ENCODE measurements at regions not wholly inside any gene's neighbourhood (a gene's known extent, or its start where the extent isn't known, plus 50 kb on each side); places are given as distances from the start of the nearest gene placed in this dataset.

DNA sequence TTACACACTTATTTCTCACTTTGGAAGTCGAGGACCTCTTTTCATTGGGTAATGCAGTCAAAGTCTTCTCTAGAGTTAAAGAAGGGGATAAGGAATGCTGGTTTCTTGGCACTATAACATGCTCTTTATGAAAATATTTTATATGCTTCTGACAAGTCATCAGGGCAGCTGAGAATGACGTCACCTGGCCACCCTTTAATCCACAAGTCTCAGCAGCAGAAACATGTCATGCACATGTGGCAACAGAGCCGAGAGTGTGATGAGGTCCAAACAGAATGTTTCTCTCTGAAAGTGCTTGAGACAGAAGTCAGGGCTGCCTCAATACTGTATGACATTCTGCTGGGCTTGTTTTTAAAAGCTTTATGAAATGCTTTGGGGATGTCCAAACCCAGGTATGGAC, 63.5 kb upstream of the C10orf90 start:
- H3K4me3 Mint-ChIP-seq: no peak overlapping the region
- no peaks in the 10 kb centered on the region for H3K27me3 Mint-ChIP-seq
- Histone ChIP-seq H3K4me3 (ENCODE audit: control insufficient read depth in 1 of 2, extremely low read depth in 1 of 2, low read length in 1 of 2) (no peak overlapping the region), H3K27me3 (replicated peaks in 1 of 2; ENCODE audit: control insufficient read depth in 2 of 2, extremely low read depth in 1 of 2, insufficient read depth in 2 of 2, low read length in 1 of 2) (no peaks in the 10 kb centered on the region), H3K4me1 (ENCODE audit: control insufficient read depth in 1 of 2, extremely low read depth in 1 of 2, insufficient read depth in 2 of 2, low read length in 2 of 2) (no peaks in the 10 kb centered on the region), H3K27ac (ENCODE audit: low read length) (no peak overlapping the region), H3K36me3 (ENCODE audit: control insufficient read depth in 2 of 2, extremely low read depth in 1 of 2, insufficient read depth in 1 of 2, low read length in 1 of 2) (no peaks in the 10 kb centered on the region), H3K9me3 (no peaks in the 10 kb centered on the region)
- DNase-seq (no peak), ATAC-seq (replicated peaks in 1 of 4) (no peak)
- ChIA-PET POLR2A (no interaction called here), CTCF (no interaction called here)
- WGBS (ENCODE audit: insufficient coverage): 40% methylated on average over 1 of the region's 3 CpGs
- H3K9me3 Mint-ChIP-seq: no peaks in the 10 kb centered on the region
- H3K27ac Mint-ChIP-seq: no peak overlapping the region
- H3K36me3 Mint-ChIP-seq: no peaks in the 10 kb centered on the region
- no peaks in the 10 kb centered on the region for H3K4me1 Mint-ChIP-seq

- no peak for ATAC-seq (replicated peaks in 1 of 4)
- POLR2A ChIA-PET: no interaction called here
- H3K4me1 ChIP-seq (ENCODE audit: control insufficient read depth in 1 of 2, extremely low read depth in 1 of 2, insufficient read depth in 2 of 2, low read length in 2 of 2): no peaks in the 10 kb centered on the region
- CTCF ChIA-PET: no interaction called here
- H3K36me3 Mint-ChIP-seq: no peaks in the 10 kb centered on the region
- H3K4me3 ChIP-seq (ENCODE audit: control insufficient read depth in 1 of 2, extremely low read depth in 1 of 2, low read length in 1 of 2): no peak overlapping the region
- WGBS (ENCODE audit: insufficient coverage): 87% methylated on average over 3 of the region's 3 CpGs
- no peaks in the 10 kb centered on the region for H3K9me3 ChIP-seq
- H3K27ac Mint-ChIP-seq: no peak overlapping the region
- no peak overlapping the region for H3K4me3 Mint-ChIP-seq
- no peaks in the 10 kb centered on the region for H3K36me3 ChIP-seq (ENCODE audit: control insufficient read depth in 2 of 2, extremely low read depth in 1 of 2, insufficient read depth in 1 of 2, low read length in 1 of 2)
- no peaks in the 10 kb centered on the region for H3K9me3 Mint-ChIP-seq
- DNase-seq: no peak
- H3K27ac ChIP-seq (ENCODE audit: low read length): no peak overlapping the region
- no peaks in the 10 kb centered on the region for H3K27me3 ChIP-seq (replicated peaks in 1 of 2; ENCODE audit: control insufficient read depth in 2 of 2, extremely low read depth in 1 of 2, insufficient read depth in 2 of 2, low read length in 1 of 2)
- no peaks in the 10 kb centered on the region for H3K27me3 Mint-ChIP-seq
- no peaks in the 10 kb centered on the region for H3K4me1 Mint-ChIP-seq
These were observed 64.5 kb upstream of the C10orf90 start for GRCh38 chr10:126734967-126735366.

DNA sequence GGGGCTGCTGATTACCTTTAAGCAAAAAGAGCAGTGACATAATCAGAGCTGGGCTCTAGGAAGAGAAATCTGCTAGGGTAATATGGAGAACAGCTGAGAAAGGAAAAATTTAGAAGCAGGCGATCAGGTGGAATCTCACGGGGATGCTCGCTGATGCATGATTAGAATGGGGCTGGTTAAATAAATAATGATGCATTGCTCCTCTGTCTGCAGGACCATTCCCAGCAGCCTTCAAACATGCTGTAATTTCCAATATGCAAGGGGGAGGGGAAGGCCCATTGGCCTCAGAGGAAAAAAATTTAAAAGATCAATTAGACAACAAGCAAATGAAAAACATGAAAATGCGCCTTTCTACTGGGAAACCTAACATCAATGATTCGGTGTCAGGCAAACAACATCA, 65.6 kb upstream of the C10orf90 start:
- Histone ChIP-seq H3K27ac (ENCODE audit: low read length) (no peak overlapping the region), H3K36me3 (ENCODE audit: control insufficient read depth in 2 of 2, extremely low read depth in 1 of 2, insufficient read depth in 1 of 2, low read length in 1 of 2) (no peaks in the 10 kb centered on the region), H3K4me3 (ENCODE audit: control insufficient read depth in 1 of 2, extremely low read depth in 1 of 2, low read length in 1 of 2) (no peak overlapping the region), H3K9me3 (no peaks in the 10 kb centered on the region), H3K27me3 (replicated peaks in 1 of 2; ENCODE audit: control insufficient read depth in 2 of 2, extremely low read depth in 1 of 2, insufficient read depth in 2 of 2, low read length in 1 of 2) (no peaks in the 10 kb centered on the region), H3K4me1 (ENCODE audit: control insufficient read depth in 1 of 2, extremely low read depth in 1 of 2, insufficient read depth in 2 of 2, low read length in 2 of 2) (no peaks in the 10 kb centered on the region)
- ATAC-seq (replicated peaks in 1 of 4) (no peak), DNase-seq (no peak)
- H3K27me3 Mint-ChIP-seq: no peaks in the 10 kb centered on the region
- no peak overlapping the region for H3K27ac Mint-ChIP-seq
- ChIA-PET CTCF (no interaction called here), POLR2A (no interaction called here)
- H3K36me3 Mint-ChIP-seq: no peaks in the 10 kb centered on the region
- no peak overlapping the region for H3K4me3 Mint-ChIP-seq
- WGBS (ENCODE audit: insufficient coverage): 95% methylated on average over 3 of the region's 5 CpGs
- no peaks in the 10 kb centered on the region for H3K4me1 Mint-ChIP-seq
- H3K9me3 Mint-ChIP-seq: no peaks in the 10 kb centered on the region

DNA sequence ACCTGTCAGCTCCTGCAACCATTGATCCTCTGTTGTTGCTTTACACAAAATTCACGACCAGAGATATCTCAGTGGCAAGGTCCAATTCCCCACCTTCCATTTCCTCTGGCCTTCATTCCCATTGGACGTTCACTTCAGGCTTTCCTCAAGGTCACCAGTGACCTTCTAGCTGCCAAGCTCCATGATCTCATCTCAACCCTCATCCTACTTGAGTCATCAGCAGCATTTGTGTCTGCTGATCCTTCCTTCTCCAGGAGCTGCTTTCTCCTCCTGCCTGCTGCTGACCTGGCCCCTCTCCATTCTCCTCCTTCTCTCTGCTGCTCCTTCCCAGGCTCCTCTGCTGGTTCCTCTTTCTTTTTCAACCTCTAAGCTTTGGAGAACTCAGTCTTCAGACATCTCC, 66.2 kb upstream of the C10orf90 start:
- H3K9me3 Mint-ChIP-seq: no peaks in the 10 kb centered on the region

DNA sequence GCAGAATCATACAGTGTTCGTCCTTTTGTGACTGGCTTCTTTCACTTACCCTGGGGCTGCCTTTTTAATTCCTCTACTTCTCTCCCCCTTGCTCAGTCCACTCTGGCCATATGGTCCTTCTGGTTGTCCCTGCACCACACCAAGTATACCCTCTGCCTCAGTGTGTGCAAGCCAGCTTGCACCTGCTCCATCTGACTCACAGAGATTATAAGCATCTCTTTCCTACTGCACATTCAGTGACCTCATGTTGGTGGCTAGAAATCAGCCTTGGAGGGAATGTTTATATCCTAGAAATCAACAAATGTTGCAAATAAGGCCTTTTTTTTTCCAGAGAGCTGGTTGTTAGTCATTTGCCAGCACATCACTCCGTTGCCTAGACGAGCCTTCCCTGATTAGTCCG, 67.5 kb upstream of the C10orf90 start:
- H3K4me3 ChIP-seq (ENCODE audit: control insufficient read depth in 1 of 2, extremely low read depth in 1 of 2, low read length in 1 of 2): no peak overlapping the region
- 83% methylated on average over 3 of the region's 4 CpGs for WGBS (ENCODE audit: insufficient coverage)
- Mint-ChIP-seq H3K4me1 (no peaks in the 10 kb centered on the region), H3K27me3 (peaks cover 0 to 2% of the 10 kb centered on the region in 2 donors), H3K27ac (no peak overlapping the region), H3K4me3 (no peak overlapping the region), H3K36me3 (no peaks in the 10 kb centered on the region), H3K9me3 (peaks cover 0 to 3% (median 0%) of the 10 kb centered on the region in 3 donors)
- CTCF ChIA-PET: no interaction called here
- POLR2A ChIA-PET: interaction anchor here in 1 of 2 donors (0.6 kb wide), 1 partner anchor 437 kb away, joined by 3 read pairs; no protein-coding TSS in a partner anchor
- H3K27me3 ChIP-seq (replicated peaks in 1 of 2; ENCODE audit: control insufficient read depth in 2 of 2, extremely low read depth in 1 of 2, insufficient read depth in 2 of 2, low read length in 1 of 2): no peaks in the 10 kb centered on the region
- no peaks in the 10 kb centered on the region for H3K36me3 ChIP-seq (ENCODE audit: control insufficient read depth in 2 of 2, extremely low read depth in 1 of 2, insufficient read depth in 1 of 2, low read length in 1 of 2)
- no peak for DNase-seq
- H3K27ac ChIP-seq (ENCODE audit: low read length): no peak overlapping the region
- no peaks in the 10 kb centered on the region for H3K4me1 ChIP-seq (ENCODE audit: control insufficient read depth in 1 of 2, extremely low read depth in 1 of 2, insufficient read depth in 2 of 2, low read length in 2 of 2)
- no peaks in the 10 kb centered on the region for H3K9me3 ChIP-seq
- no peak for ATAC-seq (replicated peaks in 1 of 4)

More for the DNA sequence above, 66.2 kb upstream of the C10orf90 start:
- ATAC-seq (replicated peaks in 1 of 4) (no peak), DNase-seq (no peak)
- Mint-ChIP-seq H3K4me1 (no peaks in the 10 kb centered on the region), H3K4me3 (no peak overlapping the region), H3K27me3 (no peaks in the 10 kb centered on the region), H3K36me3 (no peaks in the 10 kb centered on the region), H3K27ac (no peak overlapping the region)
- Histone ChIP-seq H3K4me1 (ENCODE audit: control insufficient read depth in 1 of 2, extremely low read depth in 1 of 2, insufficient read depth in 2 of 2, low read length in 2 of 2) (no peaks in the 10 kb centered on the region), H3K27ac (ENCODE audit: low read length) (no peak overlapping the region), H3K4me3 (ENCODE audit: control insufficient read depth in 1 of 2, extremely low read depth in 1 of 2, low read length in 1 of 2) (no peak overlapping the region), H3K9me3 (no peaks in the 10 kb centered on the region), H3K27me3 (replicated peaks in 1 of 2; ENCODE audit: control insufficient read depth in 2 of 2, extremely low read depth in 1 of 2, insufficient read depth in 2 of 2, low read length in 1 of 2) (no peaks in the 10 kb centered on the region), H3K36me3 (ENCODE audit: control insufficient read depth in 2 of 2, extremely low read depth in 1 of 2, insufficient read depth in 1 of 2, low read length in 1 of 2) (no peaks in the 10 kb centered on the region)
- POLR2A ChIA-PET: no interaction called here
- CTCF ChIA-PET: no interaction called here
- WGBS (ENCODE audit: insufficient coverage): 74% methylated on average over 2 of the region's 2 CpGs

DNA sequence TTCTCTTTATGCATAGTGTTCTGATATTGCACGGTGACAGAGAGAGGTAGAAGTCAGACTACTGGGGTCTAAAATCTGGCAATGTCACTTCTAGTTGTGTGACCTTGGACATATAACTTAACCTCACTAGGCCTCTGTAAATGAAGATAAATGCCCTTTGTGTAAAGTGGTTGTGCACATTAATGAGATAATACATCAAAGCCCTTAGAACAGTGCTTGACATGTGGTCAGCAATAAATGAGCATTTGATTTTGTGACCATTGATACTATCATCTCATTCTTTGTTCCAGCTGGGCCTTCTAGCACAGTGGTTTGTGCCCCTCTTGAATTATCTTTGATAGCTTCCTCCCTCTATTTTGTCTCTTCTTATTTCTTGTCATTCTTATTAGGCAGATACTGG, 74.1 kb upstream of the C10orf90 start:
- no peaks in the 10 kb centered on the region for H3K4me1 ChIP-seq (ENCODE audit: control insufficient read depth in 1 of 2, extremely low read depth in 1 of 2, insufficient read depth in 2 of 2, low read length in 2 of 2)
- WGBS (ENCODE audit: insufficient coverage): no CpG with 5 or more reads among the region's 1 CpG
- ATAC-seq (replicated peaks in 1 of 4): no peak

DNA sequence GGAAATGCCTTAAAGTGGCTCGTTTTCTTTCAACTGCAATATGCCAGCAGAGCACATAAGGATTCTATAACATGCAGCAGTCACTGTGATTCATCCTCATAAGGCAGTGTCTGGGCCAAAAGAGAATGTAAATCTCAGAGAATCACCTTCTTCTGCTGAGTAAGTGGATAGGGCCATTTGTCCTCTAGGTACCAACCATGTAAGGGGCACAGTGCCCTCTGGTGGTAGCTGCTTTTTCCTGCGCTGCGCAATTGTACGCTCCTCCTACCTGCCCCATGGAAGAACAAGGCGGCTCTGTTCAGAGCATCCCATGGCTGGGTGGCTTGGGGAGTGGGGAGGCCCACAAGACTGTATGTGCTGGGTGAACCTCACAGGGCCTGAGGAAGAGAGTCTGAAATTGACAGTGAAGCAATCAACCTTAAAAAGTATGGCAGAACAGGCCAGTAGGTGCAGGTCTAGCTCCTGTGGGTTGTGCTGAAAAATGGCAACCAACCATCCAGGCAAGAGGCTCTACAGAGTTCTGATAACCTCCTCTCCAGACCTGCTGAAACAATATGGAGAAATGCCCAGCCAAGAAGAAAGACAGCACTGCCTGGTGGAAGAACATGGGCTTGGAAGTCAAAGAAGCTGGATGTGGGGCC, 78.6 kb upstream of the C10orf90 start:
- CTCF ChIA-PET: no interaction called here

More for the DNA sequence above, 74.1 kb upstream of the C10orf90 start:
- Mint-ChIP-seq H3K4me1 (no peaks in the 10 kb centered on the region), H3K27me3 (peaks cover 0 to 3% of the 10 kb centered on the region in 2 donors), H3K27ac (no peak overlapping the region), H3K4me3 (no peak overlapping the region), H3K9me3 (peaks cover 0 to 4% (median 0%) of the 10 kb centered on the region in 3 donors), H3K36me3 (no peaks in the 10 kb centered on the region)
- ChIA-PET CTCF (no interaction called here), POLR2A (no interaction called here)
- no peak overlapping the region for H3K4me3 ChIP-seq (ENCODE audit: control insufficient read depth in 1 of 2, extremely low read depth in 1 of 2, low read length in 1 of 2)
- DNase-seq: no peak
- H3K9me3 ChIP-seq: no peaks in the 10 kb centered on the region
- H3K36me3 ChIP-seq (ENCODE audit: control insufficient read depth in 2 of 2, extremely low read depth in 1 of 2, insufficient read depth in 1 of 2, low read length in 1 of 2): no peaks in the 10 kb centered on the region
- no peak overlapping the region for H3K27ac ChIP-seq (ENCODE audit: low read length)
- H3K27me3 ChIP-seq (replicated peaks in 1 of 2; ENCODE audit: control insufficient read depth in 2 of 2, extremely low read depth in 1 of 2, insufficient read depth in 2 of 2, low read length in 1 of 2): no peaks in the 10 kb centered on the region

More for the DNA sequence above, 78.6 kb upstream of the C10orf90 start:
- Mint-ChIP-seq H3K4me1 (no peaks in the 10 kb centered on the region), H3K4me3 (no peak overlapping the region), H3K36me3 (no peaks in the 10 kb centered on the region), H3K9me3 (peaks cover 0 to 5% (median 0%) of the 10 kb centered on the region in 3 donors), H3K27ac (no peak overlapping the region), H3K27me3 (no peaks in the 10 kb centered on the region)
- Histone ChIP-seq H3K9me3 (no peaks in the 10 kb centered on the region), H3K4me1 (ENCODE audit: control insufficient read depth in 1 of 2, extremely low read depth in 1 of 2, insufficient read depth in 2 of 2, low read length in 2 of 2) (no peaks in the 10 kb centered on the region), H3K4me3 (ENCODE audit: control insufficient read depth in 1 of 2, extremely low read depth in 1 of 2, low read length in 1 of 2) (no peak overlapping the region), H3K27ac (ENCODE audit: low read length) (no peak overlapping the region), H3K36me3 (ENCODE audit: control insufficient read depth in 2 of 2, extremely low read depth in 1 of 2, insufficient read depth in 1 of 2, low read length in 1 of 2) (no peaks in the 10 kb centered on the region), H3K27me3 (replicated peaks in 1 of 2; ENCODE audit: control insufficient read depth in 2 of 2, extremely low read depth in 1 of 2, insufficient read depth in 2 of 2, low read length in 1 of 2) (no peaks in the 10 kb centered on the region)
- ATAC-seq (replicated peaks in 1 of 4) (peak in 1 of 4 experiments; percentile 43), DNase-seq (peak in 19 of 35 experiments; percentile 1 to 43 (median 11))
- POLR2A ChIA-PET: no interaction called here
- no CpG with 5 or more reads among the region's 5 CpGs for WGBS (ENCODE audit: insufficient coverage)
